ENCODE measurements at regions not wholly inside any gene's neighbourhood (a gene's known extent, or its start where the extent isn't known, plus 50 kb on each side); places are given as distances from the start of the nearest gene placed in this dataset.
"Not testable (repeated sequence)": the region's sequence is repeated elsewhere in the genome, so short reads cannot be mapped to it uniquely, and the experiment has no call there.

GRCh38 chr5:176061269-176061622, 93.1 kb upstream of the THOC3 start:
- DNase-seq, result not testable (repeated sequence)

GRCh38 chr5:176061660-176062059, 93.5 kb upstream of the THOC3 start:
- DNase-seq, result not testable (repeated sequence)

- not testable (repeated sequence) for DNase-seq
These were observed 98.3 kb upstream of the THOC3 start for GRCh38 chr5:176066262-176066945.

GRCh38 chr5:176067162-176067561, 99.0 kb upstream of the THOC3 start:
- DNase-seq, result not testable (repeated sequence)

DNA sequence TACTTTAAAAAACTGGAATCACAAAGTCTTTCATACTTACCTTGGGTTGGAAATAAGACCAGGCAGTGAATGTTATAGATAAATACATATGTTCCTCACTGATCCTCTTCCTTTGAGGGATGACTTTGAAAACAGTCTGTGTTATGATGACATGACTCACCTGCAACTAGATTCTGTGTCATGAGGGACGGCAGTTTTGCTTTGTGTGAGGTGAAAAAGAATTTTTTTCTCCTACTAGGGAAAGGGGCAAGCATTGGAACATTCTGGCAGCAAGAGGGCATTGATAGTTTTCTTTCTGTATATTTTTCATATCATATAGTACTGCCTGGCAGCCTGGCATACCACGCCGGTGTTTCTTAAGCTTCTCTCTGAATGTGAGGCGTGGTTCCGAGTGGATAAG, 99.8 kb upstream of the THOC3 start:
- not testable (repeated sequence) for DNase-seq

- not testable (repeated sequence) for DNase-seq
These were observed 106.0 kb upstream of the THOC3 start for GRCh38 chr5:176073996-176074571.

DNA sequence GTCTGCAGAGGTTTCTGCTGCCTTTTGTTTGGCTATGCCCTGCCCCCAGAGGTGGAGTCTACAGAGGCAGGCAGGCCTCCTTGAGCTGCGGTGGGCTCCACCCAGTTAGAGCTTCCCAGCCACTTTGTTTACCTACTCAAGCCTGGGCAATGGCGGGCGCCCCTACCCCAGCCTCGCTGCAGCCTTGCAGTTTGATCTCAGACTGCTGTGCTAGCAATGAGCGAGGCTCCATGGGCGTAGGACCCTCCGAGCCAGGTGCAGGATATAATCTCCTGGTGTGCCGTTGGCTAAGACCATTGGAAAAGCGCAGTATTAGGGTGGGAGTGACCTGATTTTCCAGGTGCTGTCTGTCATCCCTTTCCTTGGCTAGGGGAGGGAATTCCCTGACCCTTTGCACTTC, 115.6 kb upstream of the THOC3 start:
- DNase-seq, result not testable (repeated sequence)

DNA sequence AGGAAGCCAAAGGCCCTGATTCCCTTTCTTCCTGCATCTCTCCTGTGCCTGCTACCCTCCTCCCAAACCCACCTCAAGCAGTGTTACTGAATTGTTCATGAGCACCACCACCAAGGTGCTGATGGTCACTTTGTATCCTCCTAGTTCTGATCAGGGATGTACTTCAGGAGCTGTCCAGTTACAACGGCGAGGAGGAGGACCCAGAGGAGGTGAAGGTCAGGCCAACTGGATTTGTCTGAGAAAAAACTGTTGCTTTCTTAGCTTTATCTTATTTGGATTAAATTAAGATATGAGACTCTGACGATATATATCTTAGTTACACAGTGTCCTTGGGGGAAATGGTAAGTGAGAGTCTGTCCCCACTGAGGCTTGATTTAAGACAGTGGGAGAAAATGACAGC, 135.0 kb upstream of the THOC3 start:
- not testable (repeated sequence) for DNase-seq

DNA sequence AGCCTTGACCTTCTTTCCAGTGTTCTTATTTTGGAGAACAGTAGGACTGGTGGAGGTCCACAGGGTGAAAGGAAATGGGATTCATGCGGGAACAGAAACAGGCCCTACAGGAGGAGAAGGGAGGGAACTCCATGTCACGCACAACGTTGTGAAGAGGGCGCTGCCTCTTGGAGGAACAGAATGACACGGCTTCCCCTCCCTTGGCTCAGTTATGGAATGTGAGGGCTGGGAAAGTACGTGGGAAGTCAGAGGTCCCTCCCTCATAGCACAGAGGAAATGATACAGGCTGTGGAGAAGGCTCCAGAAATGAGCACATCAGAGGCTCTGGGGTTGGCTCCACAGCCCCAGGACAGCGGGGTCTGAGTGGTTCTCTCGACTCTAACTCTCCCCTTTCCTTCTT, 125.3 kb upstream of the SIMC1 start:
- not testable (repeated sequence) for DNase-seq

GRCh38 chr5:176113673-176114335, 124.4 kb upstream of the SIMC1 start:
- not testable (repeated sequence) for DNase-seq

DNA sequence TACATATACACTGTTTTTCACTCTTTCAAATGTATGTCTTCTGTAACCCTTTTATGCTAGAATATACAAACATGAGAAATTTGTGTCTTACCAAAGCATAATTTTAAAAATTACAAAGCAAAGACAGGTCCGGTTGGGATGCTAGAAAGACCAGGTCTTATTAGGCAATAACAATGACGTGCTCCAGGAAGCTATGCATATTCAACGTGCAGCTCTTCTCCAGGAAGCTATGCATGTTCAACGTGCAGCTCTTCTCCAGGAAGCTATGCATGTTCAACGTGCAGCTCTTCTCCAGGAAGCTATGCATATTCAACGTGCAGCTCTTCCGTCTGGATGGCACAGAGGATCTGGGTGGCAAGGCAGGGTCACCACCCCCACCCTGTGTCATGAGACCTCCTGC, 123.4 kb upstream of the SIMC1 start:
- DNase-seq, result not testable (repeated sequence)

- not testable (repeated sequence) for DNase-seq
These were observed 120.5 kb upstream of the SIMC1 start for GRCh38 chr5:176117699-176118238.

DNA sequence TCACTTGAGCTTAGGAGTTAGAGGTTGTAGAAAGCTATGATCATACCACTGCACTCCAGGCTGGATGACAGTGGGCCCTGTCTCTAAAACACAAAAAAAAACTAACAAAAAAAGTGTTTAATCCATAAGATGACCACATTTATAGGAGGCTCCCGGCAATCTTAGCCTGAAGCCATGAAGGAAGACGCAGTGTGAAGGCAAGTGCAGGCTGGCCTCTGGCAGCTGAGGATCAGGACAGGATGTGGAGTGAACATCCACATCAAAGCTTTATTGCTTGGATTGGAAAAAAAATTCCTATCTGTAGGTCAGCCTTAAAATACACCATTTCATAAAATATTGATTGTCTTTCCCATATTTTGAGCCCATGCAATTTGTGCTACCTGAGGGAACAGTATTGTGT, 115.9 kb upstream of the SIMC1 start:
- DNase-seq, result not testable (repeated sequence)

DNA sequence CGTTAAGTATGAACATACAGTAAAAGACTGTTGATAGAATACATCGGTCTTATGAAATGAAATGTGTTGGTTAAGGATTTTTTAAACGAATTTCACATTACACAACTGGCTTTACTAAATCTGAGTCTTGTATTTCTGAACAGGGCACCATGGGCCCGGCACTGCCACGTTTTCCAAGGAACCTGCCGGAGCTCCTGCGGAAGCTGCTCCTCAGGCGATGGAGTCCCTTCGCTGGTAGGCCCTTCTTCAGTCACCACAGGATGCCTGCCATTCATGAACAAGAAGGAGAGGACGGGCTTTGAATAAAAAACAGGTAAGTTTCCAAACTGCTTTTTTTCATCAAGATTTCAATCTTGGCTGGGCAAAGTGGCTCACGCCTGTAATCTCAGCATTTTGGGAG, 114.1 kb upstream of the SIMC1 start:
- DNase-seq, result not testable (repeated sequence)

DNA sequence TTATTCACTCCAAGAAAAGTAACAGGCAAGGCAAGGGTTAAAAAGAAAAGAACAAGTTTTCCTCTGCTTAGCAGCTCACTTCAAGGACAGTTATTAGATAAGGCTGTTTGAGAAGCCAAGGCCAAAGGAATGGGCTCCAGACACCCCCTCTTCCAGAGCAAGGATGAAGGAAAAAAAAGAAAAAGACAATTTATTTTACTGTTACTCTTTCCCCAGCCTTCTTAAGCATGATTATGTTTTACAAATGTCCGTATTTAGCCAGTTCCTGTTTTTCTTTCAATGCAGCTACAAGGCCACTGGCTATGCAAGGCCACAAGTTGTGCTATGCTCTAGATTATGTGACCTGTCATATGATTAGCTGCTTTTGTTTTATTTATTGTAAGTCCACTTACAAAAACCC, 106.5 kb upstream of the SIMC1 start:
- DNase-seq, result no peak

- DNase-seq, result no peak
These were observed 105.5 kb upstream of the SIMC1 start for GRCh38 chr5:176132471-176133288.

- DNase-seq, result peak; percentile 10
These were observed 104.8 kb upstream of the SIMC1 start for GRCh38 chr5:176133289-176133870.

DNA sequence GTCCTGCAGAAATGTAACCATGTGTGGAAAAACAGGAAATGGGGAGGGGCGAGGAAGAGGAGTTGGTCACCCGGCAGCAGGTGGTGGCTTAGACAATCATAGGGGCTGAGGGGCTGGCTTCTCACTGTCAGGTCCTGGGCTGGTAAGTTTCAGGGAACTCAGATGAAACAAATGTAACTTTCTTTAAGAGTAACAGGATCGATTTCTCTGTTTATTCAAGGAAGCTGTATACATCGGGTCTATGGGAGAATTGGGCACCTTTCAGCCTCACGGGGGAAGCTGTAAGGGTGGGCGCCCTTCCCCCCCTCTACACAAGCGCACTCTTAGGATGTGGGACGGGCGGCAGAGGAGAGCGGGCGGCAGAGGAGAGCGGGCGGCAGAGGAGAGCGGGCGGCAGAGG, 104.3 kb upstream of the SIMC1 start:
- no peak for DNase-seq

DNA sequence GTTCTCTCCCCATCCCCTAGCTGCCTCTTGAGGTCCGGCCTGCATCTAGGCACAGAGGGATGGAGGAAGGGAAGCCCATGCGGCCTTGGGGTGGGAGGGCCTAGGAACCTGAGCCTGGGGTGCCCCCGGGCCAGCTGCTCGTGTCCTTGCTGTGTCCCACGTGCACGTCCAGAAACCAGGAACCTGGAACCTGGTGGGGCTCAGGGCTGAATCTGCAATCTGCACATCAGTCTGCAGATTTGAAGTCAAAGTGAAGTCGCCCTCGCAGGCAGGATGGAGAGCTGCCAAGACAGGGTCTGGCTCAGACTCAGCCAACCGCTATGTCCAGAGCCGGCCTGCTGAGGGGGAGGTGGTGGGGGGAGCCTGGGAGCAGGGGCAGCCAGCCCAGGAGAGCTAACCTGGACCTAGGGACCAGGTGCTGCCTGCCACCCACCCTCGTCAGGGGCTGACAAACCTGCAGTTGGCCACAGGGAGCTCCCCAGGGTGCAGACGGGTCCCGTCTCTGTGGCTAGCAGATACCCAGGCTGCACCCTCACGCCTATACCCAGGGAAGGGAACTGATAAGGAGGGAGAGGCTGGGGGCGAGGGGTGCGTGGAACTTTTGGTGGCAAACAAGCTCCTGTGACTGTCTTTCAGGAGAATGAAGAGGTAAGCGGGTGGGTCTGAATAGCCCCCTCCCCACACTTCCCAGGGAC, 103.5 kb upstream of the SIMC1 start:
- DNase-seq, result no peak

GRCh38 chr5:176140138-176140537, 98.1 kb upstream of the SIMC1 start:
- DNase-seq, result not testable (repeated sequence)

- no peak for DNase-seq
These were observed 93.7 kb upstream of the SIMC1 start for GRCh38 chr5:176144508-176144907.

DNA sequence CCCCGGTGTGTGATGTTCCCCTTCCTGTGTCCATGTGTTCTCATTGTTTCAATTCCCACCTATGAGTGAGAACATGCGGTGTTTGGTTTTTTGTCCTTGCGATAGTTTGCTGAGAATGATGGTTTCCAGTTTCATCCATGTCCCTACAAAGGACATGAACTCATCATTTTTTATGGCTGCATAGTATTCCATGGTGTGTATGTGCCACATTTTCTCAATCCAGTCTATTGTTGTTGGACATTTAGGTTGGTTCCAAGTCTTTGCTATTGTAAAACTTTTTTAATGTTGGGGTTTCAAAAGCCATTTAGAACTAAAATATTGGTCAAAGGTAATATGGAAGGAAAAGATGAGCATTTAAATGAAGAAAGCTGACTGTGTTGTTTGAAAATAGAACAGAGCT, 88.3 kb upstream of the SIMC1 start:
- DNase-seq, result not testable (repeated sequence)

Measured in stimulated activated CD4-positive, alpha-beta T cell treated with anti-CD3 and anti-CD28 coated beads, Interleukin-4, amount 100 ng/mL, for 1 hour (primary cell).